22Rv1 (cell line): ENCODE measurements at regions not wholly inside any gene's neighbourhood (a gene's known extent, or its start where the extent isn't known, plus 50 kb on each side); places are given as distances from the start of the nearest gene placed in this dataset.

Experiments used
- ZFX ChIP-seq: fragments of 450-650 bp; IDR thresholded peaks from 2 replicates; pipeline ENCODE4 v1.6.1; 2017; ENCODE audit warnings: antibody characterized with exemption, borderline replicate concordance
- TF ChIP-seq, protein P1 (sequence below): fragments of 450-650 bp; IDR thresholded peaks from 2 replicates; pipeline ENCODE4 v1.5.1; 2017; ENCODE audit warnings: mild to moderate bottlenecking

DNA sequence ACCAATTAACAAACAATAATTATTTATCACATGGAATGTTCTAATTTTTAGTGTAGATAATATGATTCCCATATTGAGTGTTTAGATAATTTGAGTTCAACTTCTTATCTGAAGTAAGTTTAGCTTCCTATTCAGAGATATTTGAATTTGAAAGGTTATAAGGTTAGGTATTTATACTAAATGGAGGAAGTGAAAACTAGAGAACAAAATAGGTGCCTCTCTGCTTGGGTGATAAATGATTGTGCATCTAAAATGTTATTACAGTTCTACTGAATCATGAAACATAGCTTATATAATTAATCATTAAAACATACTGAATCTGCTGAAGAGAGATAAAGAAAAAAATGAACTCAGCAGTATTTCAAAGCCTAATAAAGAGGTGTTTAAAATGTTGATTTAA, 1174.3 kb downstream of the XPNPEP1 start:
- TF ChIP-seq, protein P1, sequence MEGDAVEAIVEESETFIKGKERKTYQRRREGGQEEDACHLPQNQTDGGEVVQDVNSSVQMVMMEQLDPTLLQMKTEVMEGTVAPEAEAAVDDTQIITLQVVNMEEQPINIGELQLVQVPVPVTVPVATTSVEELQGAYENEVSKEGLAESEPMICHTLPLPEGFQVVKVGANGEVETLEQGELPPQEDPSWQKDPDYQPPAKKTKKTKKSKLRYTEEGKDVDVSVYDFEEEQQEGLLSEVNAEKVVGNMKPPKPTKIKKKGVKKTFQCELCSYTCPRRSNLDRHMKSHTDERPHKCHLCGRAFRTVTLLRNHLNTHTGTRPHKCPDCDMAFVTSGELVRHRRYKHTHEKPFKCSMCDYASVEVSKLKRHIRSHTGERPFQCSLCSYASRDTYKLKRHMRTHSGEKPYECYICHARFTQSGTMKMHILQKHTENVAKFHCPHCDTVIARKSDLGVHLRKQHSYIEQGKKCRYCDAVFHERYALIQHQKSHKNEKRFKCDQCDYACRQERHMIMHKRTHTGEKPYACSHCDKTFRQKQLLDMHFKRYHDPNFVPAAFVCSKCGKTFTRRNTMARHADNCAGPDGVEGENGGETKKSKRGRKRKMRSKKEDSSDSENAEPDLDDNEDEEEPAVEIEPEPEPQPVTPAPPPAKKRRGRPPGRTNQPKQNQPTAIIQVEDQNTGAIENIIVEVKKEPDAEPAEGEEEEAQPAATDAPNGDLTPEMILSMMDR, result no peak
- TF ChIP-seq ZFX, result no peak
